SU-DHL-6 (cell line): ENCODE measurements at regions not wholly inside any gene's neighbourhood (a gene's known extent, or its start where the extent isn't known, plus 50 kb on each side); places are given as distances from the start of the nearest gene placed in this dataset.

Experiments
- H2AFZ ChIP-seq: fragments of 200-600 bp; sonication (generic); 2 replicates; pipeline ENCODE4 v1.6.1; 2014; ENCODE audit warnings: low read depth, mild to moderate bottlenecking, moderate library complexity, mixed read lengths, antibody characterized with exemption, low read length; ENCODE audit not compliant: severe bottlenecking
- H3F3A ChIP-seq: fragments of 200-600 bp; shearing (Covaris generic); 2 replicates; pipeline ENCODE4 v1.6.0; 2016; ENCODE audit warnings: antibody characterized with exemption, mild to moderate bottlenecking; ENCODE audit not compliant: insufficient read depth
- H3K27ac ChIP-seq: fragments of 200-600 bp; sonication (generic); 2 replicates; pipeline ENCODE4 v1.5.1; 2016; ENCODE audit warnings: low read depth, mild to moderate bottlenecking, low read length, moderate library complexity, mixed read lengths
- H3K27me3 ChIP-seq: fragments of 200-600 bp; sonication (generic), shearing (Covaris generic); 2 replicates; pipeline ENCODE4 v1.6.0; 2014; ENCODE audit warnings: mild to moderate bottlenecking, low read length
- H3K36me3 ChIP-seq: fragments of 200-600 bp; sonication (generic); 2 replicates; pipeline ENCODE4 v1.6.1; 2014; ENCODE audit warnings: mild to moderate bottlenecking, low read length, mixed read lengths
- H3K4me2 ChIP-seq: fragments of 300-600, 200-600 bp; shearing (Covaris generic), sonication (generic); 2 replicates; pipeline ENCODE4 v1.6.0; 2014; ENCODE audit warnings: low read length, low read depth, mild to moderate bottlenecking; ENCODE audit not compliant: poor library complexity, severe bottlenecking
- H3K4me3 ChIP-seq: fragments of 200-600 bp; sonication (generic); 2 replicates; pipeline ENCODE4 v1.5.1; 2014; ENCODE audit warnings: antibody characterized with exemption, low read length, mild to moderate bottlenecking, mixed read lengths; ENCODE audit not compliant: insufficient read depth, poor library complexity, severe bottlenecking
- H3K79me2 ChIP-seq: fragments of 200-600 bp; sonication (generic); 2 replicates; pipeline ENCODE4 v1.6.1; 2014; ENCODE audit warnings: mild to moderate bottlenecking, low read length, moderate library complexity; ENCODE audit not compliant: insufficient read depth
- H3K9ac ChIP-seq: fragments of 200-600 bp; sonication (generic); 2 replicates; pipeline ENCODE4 v1.7.0; 2014; ENCODE audit warnings: mild to moderate bottlenecking, low read length
- H3K9me2 ChIP-seq: fragments of 200-600 bp; sonication (generic); replicated peaks from 2 replicates; pipeline ENCODE4 v1.6.1; 2014; ENCODE audit warnings: low read length; ENCODE audit not compliant: insufficient read depth
- H3K9me3 ChIP-seq: fragments of 200-600 bp; sonication (generic); 2 replicates; pipeline ENCODE4 v1.6.1; 2014; ENCODE audit warnings: low read length, mixed read lengths; ENCODE audit not compliant: insufficient read depth
- H4K20me1 ChIP-seq: fragments of 200-600 bp; sonication (generic); 2 replicates; pipeline ENCODE4 v1.6.1; 2014; ENCODE audit warnings: low read depth, mild to moderate bottlenecking, antibody characterized with exemption, low read length, moderate library complexity, mixed read lengths
- EZH2phosphoT487 ChIP-seq: fragments of 200-600 bp; sonication (generic), shearing (Covaris generic); conservative IDR thresholded peaks from 2 replicates; pipeline ENCODE4 v1.6.1; 2018; ENCODE audit warnings: mild to moderate bottlenecking, antibody characterized with exemption, low read length, moderate library complexity, mixed read lengths
- TF ChIP-seq, protein P1 (sequence below): fragments of 200-600 bp; sonication (generic); IDR thresholded peaks from one replicate; pipeline ENCODE4 v1.5.1; 2017; ENCODE audit warnings: antibody characterized with exemption, mild to moderate bottlenecking, low read length, moderate library complexity; ENCODE audit not compliant: insufficient read depth, poor library complexity, severe bottlenecking

DNA sequence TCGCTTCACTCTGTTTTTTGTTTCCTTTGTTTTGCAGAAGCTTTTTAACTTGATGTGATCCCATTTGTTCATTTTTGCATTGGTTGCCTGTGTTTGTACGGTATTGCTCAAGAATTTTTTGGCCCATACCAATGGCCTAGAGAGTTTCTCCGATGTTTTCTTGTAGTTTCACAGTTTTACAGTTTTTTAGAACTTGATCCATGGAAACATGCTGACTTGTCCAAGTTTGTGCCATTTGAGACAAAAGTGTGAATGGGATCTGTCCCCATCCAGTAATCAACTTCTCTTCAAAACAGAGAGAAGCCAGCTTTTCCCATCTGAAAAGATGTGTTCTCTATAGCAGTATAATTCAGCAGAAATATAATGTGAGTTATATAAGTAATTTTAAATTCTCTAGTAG, 266.5 kb upstream of the LRTM1 start:
- H3K9ac ChIP-seq = no peak overlapping the region
- no peaks in the 10 kb centered on the region for H3K36me3 ChIP-seq
- no peak overlapping the region for H2AFZ ChIP-seq
- no peaks in the 10 kb centered on the region for H3F3A ChIP-seq
- no peak overlapping the region for H3K27ac ChIP-seq
- H3K79me2 ChIP-seq = no peaks in the 10 kb centered on the region
- H3K4me3 ChIP-seq = no peak overlapping the region
- no peak overlapping the region for H3K4me2 ChIP-seq
- no peaks in the 10 kb centered on the region for H3K27me3 ChIP-seq
- no peaks in the 10 kb centered on the region for H4K20me1 ChIP-seq
- TF ChIP-seq, protein P1, sequence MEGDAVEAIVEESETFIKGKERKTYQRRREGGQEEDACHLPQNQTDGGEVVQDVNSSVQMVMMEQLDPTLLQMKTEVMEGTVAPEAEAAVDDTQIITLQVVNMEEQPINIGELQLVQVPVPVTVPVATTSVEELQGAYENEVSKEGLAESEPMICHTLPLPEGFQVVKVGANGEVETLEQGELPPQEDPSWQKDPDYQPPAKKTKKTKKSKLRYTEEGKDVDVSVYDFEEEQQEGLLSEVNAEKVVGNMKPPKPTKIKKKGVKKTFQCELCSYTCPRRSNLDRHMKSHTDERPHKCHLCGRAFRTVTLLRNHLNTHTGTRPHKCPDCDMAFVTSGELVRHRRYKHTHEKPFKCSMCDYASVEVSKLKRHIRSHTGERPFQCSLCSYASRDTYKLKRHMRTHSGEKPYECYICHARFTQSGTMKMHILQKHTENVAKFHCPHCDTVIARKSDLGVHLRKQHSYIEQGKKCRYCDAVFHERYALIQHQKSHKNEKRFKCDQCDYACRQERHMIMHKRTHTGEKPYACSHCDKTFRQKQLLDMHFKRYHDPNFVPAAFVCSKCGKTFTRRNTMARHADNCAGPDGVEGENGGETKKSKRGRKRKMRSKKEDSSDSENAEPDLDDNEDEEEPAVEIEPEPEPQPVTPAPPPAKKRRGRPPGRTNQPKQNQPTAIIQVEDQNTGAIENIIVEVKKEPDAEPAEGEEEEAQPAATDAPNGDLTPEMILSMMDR = no peak
- no peak for TF ChIP-seq EZH2phosphoT487
- no peaks in the 10 kb centered on the region for H3K9me3 ChIP-seq
- no peaks in the 10 kb centered on the region for H3K9me2 ChIP-seq

DNA sequence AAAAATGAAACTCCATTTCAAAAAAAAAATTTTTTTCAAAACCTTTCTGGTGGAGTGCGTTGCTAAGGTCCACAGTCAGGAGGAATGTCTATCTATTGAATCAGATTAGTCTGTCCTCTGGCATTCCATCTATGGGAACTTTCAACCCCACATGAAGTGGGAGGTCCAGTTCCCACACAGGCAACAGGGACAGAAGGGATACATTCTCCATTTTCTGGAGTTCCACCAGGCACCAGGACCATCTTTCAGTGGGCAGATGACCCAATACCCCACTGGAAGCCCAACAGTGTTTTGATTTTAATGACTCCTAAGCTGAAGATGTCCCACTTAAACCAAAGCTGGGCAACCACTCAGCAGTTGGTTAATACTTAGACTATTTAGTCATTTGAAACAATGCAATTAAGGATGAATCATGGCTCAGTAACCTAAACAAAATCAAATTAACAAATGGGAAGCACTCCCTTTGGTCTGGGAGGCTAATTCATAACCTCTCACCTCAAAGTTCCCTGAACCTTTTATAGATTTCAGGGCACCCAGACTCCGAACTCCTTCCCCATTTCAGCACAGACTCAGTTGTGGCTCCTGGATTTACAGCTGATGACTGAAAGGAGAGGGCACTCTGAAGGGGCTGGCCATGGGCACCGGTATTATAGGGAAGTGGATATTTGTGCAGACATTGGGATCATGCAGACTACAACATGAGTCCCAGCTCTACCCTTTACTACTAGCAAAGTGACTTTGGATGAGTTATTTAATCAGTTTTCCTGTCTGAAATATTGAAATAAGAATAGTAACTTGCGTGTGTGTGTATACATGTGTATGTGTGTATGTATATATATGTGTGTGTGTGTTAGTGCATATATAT, 264.3 kb upstream of the LRTM1 start:
- no peak overlapping the region for H2AFZ ChIP-seq
- H3K9me2 ChIP-seq = no peaks in the 10 kb centered on the region
- no peak overlapping the region for H3K4me2 ChIP-seq
- no peak for TF ChIP-seq EZH2phosphoT487
- TF ChIP-seq, protein P1 = no peak
- no peaks in the 10 kb centered on the region for H3K79me2 ChIP-seq
- no peak overlapping the region for H3K9ac ChIP-seq
- no peaks in the 10 kb centered on the region for H4K20me1 ChIP-seq
- no peaks in the 10 kb centered on the region for H3F3A ChIP-seq
- no peaks in the 10 kb centered on the region for H3K9me3 ChIP-seq
- H3K4me3 ChIP-seq = no peak overlapping the region
- no peak overlapping the region for H3K27ac ChIP-seq
- no peaks in the 10 kb centered on the region for H3K36me3 ChIP-seq
- H3K27me3 ChIP-seq = no peaks in the 10 kb centered on the region

DNA sequence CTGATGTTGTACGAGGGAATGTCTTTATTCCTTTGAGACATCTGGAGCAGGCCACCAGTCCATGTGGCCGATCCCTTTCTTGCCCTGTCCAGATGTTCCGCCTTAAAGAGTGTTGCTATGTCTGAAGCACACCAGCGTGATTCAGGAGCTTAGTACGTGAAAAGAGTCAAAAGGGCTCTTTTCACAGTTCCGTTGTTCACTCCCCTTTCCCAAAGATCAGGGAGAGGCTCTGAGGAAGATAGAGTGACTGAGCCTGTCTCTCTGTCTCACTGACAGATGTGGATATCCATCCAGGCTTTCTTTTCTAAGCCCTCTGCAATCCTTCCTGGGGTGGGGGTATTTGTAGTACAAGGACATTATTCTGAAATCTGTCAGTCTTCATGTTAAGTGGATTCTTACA, 262.5 kb upstream of the LRTM1 start:
- Histone ChIP-seq H3F3A (no peaks in the 10 kb centered on the region), H3K4me2 (no peak overlapping the region), H3K27ac (no peak overlapping the region)

More for the DNA sequence above, 262.5 kb upstream of the LRTM1 start:
- no peak overlapping the region for H3K9ac ChIP-seq
- H3K79me2 ChIP-seq = no peaks in the 10 kb centered on the region
- H3K4me3 ChIP-seq = no peak overlapping the region
- TF ChIP-seq, protein P1 = no peak
- no peak for TF ChIP-seq EZH2phosphoT487
- H3K36me3 ChIP-seq = no peaks in the 10 kb centered on the region
- H2AFZ ChIP-seq = no peak overlapping the region
- H3K9me3 ChIP-seq = no peaks in the 10 kb centered on the region
- H4K20me1 ChIP-seq = no peaks in the 10 kb centered on the region
- no peaks in the 10 kb centered on the region for H3K27me3 ChIP-seq
- no peaks in the 10 kb centered on the region for H3K9me2 ChIP-seq
